Left lung (tissue), 4 donors: ENCODE measurements at regions not wholly inside any gene's neighbourhood (a gene's known extent, or its start where the extent isn't known, plus 50 kb on each side); places are given as distances from the start of the nearest gene placed in this dataset.

Source experiments
- ATAC-seq: fragments of 200-7000 bp; cut with Tn5 transposase; one replicate; pipeline ENCODE4 v1.9.1; 2020; ENCODE audit warnings: moderate library complexity
- DNase-seq, 4 donors: peaks; one replicate each; pipeline ENCODE4 v3.0.0-alpha.2; 2013 to 2020
- H3K27ac ChIP-seq, 2 donors: fragments of 200-600 bp; sonication (generic) in 1 of 2; one replicate each; pipeline versions ENCODE4 v1.5.0 to v1.8.0; 2020 to 2021
- H3K27me3 ChIP-seq, 2 donors: fragments of 200-600 bp; sonication (generic) in 1 of 2; one replicate each; pipeline versions ENCODE4 v1.5.0 to v1.8.0; 2020 to 2021
- H3K36me3 ChIP-seq, 2 donors: fragments of 200-600 bp; sonication (generic) in 1 of 2; one replicate each; pipeline versions ENCODE4 v1.5.0 to v1.8.0; 2020 to 2021
- H3K4me1 ChIP-seq, 2 donors: fragments of 200-600 bp; one replicate each; pipeline ENCODE4 v1.8.0; 2021
- H3K4me3 ChIP-seq, 2 donors: fragments of 200-600 bp; sonication (generic) in 1 of 2; one replicate each; pipeline versions ENCODE4 v1.5.0 to v1.8.0; 2020 to 2021; ENCODE audit warnings: mild to moderate bottlenecking in 1 of 2
- H3K9me3 ChIP-seq, 2 donors: fragments of 200-600 bp; sonication (generic) in 1 of 2; one replicate each; pipeline versions ENCODE4 v1.5.0 to v1.8.0; 2020 to 2021
- CTCF ChIP-seq, 2 donors: fragments of 200-600 bp; sonication (generic) in 1 of 2; IDR thresholded peaks; one replicate each; pipeline versions ENCODE4 v1.5.0 to v1.8.0; 2021; ENCODE audit warnings: antibody characterized with exemption in 2 of 2
- intact Hi-C, 2 donors: fragments of 100-400 bp; cut with DNase I; formaldehyde crosslinking; loops; one replicate each; pipeline versions ENCODE4 v1.11.2 to v1.14.2; 2022
- donor health status: DM: no; HTN: yes; CAD: no.
- donor health status: DM: no; HTN: no; CAD: no.

- H3K27ac ChIP-seq = no peak overlapping the region
- intact Hi-C loops = no loop called here
- H3K9me3 ChIP-seq = no peaks in the 10 kb centered on the region
- no peak for DNase-seq
- no peak for TF ChIP-seq CTCF (IDR thresholded peaks at IDR 0.05)
- H3K27me3 ChIP-seq = peaks cover 0 to 40% of the 10 kb centered on the region in 2 donors
- H3K36me3 ChIP-seq = no peaks in the 10 kb centered on the region
- ATAC-seq = no peak
- no peak overlapping the region for H3K4me3 ChIP-seq
- H3K4me1 ChIP-seq = no peaks in the 10 kb centered on the region
Measured at GRCh38 chr18:47737198-47737830, 193.1 kb downstream of the SMAD2 start.

- no peaks in the 10 kb centered on the region for H3K36me3 ChIP-seq
- H3K27ac ChIP-seq = no peak overlapping the region
- no peaks in the 10 kb centered on the region for H3K4me1 ChIP-seq
- H3K27me3 ChIP-seq = peaks cover 0 to 40% of the 10 kb centered on the region in 2 donors
- intact Hi-C loops = no loop called here
- no peak for TF ChIP-seq CTCF (IDR thresholded peaks at IDR 0.05)
- no peak overlapping the region for H3K4me3 ChIP-seq
- no peak for DNase-seq
- no peak for ATAC-seq
- H3K9me3 ChIP-seq = no peaks in the 10 kb centered on the region
Measured at GRCh38 chr18:47736376-47737140, 193.9 kb downstream of the SMAD2 start.

GRCh38 chr18:47735041-47735702 lies 195.3 kb downstream of the SMAD2 start:
- H3K27ac ChIP-seq = no peak overlapping the region
- no peaks in the 10 kb centered on the region for H3K4me1 ChIP-seq
- no peaks in the 10 kb centered on the region for H3K9me3 ChIP-seq
- intact Hi-C loops = no loop called here
- H3K27me3 ChIP-seq = peaks cover 0 to 40% of the 10 kb centered on the region in 2 donors
- H3K4me3 ChIP-seq = no peak overlapping the region
- ATAC-seq = no peak
- no peaks in the 10 kb centered on the region for H3K36me3 ChIP-seq
- DNase-seq = no peak
- no peak for TF ChIP-seq CTCF (IDR thresholded peaks at IDR 0.05)

GRCh38 chr18:47731276-47731675 lies 199.2 kb downstream of the SMAD2 start:
- Histone ChIP-seq H3K27me3 (peaks cover 0 to 26% of the 10 kb centered on the region in 2 donors), H3K4me3 (no peak overlapping the region), H3K9me3 (no peaks in the 10 kb centered on the region), H3K27ac (no peak overlapping the region), H3K36me3 (no peaks in the 10 kb centered on the region), H3K4me1 (no peaks in the 10 kb centered on the region)
- ATAC-seq (no peak), DNase-seq (no peak)
- intact Hi-C loops = no loop called here
- no peak for TF ChIP-seq CTCF (IDR thresholded peaks at IDR 0.05)

- ATAC-seq (no peak), DNase-seq (no peak)
- TF ChIP-seq CTCF (IDR thresholded peaks at IDR 0.05) = no peak
- no peaks in the 10 kb centered on the region for H3K9me3 ChIP-seq
- H3K4me1 ChIP-seq = no peaks in the 10 kb centered on the region
- no peak overlapping the region for H3K4me3 ChIP-seq
- no peaks in the 10 kb centered on the region for H3K36me3 ChIP-seq
- peaks cover 0 to 21% of the 10 kb centered on the region in 2 donors for H3K27me3 ChIP-seq
- no peak overlapping the region for H3K27ac ChIP-seq
- intact Hi-C loops = no loop called here
Measured at GRCh38 chr18:47730795-47731194, 199.7 kb downstream of the SMAD2 start.
